Neural progenitor cell (in vitro differentiated cells): ENCODE measurements at regions not wholly inside any gene's neighbourhood (a gene's known extent, or its start where the extent isn't known, plus 50 kb on each side); places are given as distances from the start of the nearest gene placed in this dataset.

ENCODE experiments used
- DNase-seq: peaks from one replicate; pipeline ENCODE4 v3.0.0-alpha.2; 2016; ENCODE audit warnings: low spot score
- H2AFZ ChIP-seq: fragments of 200-600 bp; sonication (generic); replicated peaks from 2 replicates; pipeline ENCODE4 v1.6.1; 2016; ENCODE audit warnings: antibody characterized with exemption
- H3F3A ChIP-seq: fragments of 200-600 bp; sonication (generic); 2 replicates; pipeline ENCODE4 v1.6.1; 2016; ENCODE audit warnings: antibody characterized with exemption, low read depth
- H3K27ac ChIP-seq: fragments of 200-600 bp; sonication (generic); 2 replicates; pipeline ENCODE4 v1.5.1; 2016; ENCODE audit warnings: mild to moderate bottlenecking
- H3K27me3 ChIP-seq: fragments of 200-600 bp; sonication (generic); 2 replicates; pipeline ENCODE4 v1.6.1; 2016; ENCODE audit warnings: mild to moderate bottlenecking, moderate library complexity
- H3K36me3 ChIP-seq: fragments of 200-600 bp; sonication (generic); 2 replicates; pipeline ENCODE4 v1.5.1; 2016
- H3K4me1 ChIP-seq: fragments of 200-600 bp; sonication (generic); 2 replicates; pipeline ENCODE4 v1.6.1; 2016; ENCODE audit warnings: mixed run types
- H3K4me2 ChIP-seq: fragments of 200-600 bp; sonication (generic); 2 replicates; pipeline ENCODE4 v1.6.1; 2016
- H3K4me3 ChIP-seq: fragments of 200-600 bp; sonication (generic); 2 replicates; pipeline ENCODE4 v1.5.1; 2016
- H3K79me2 ChIP-seq: fragments of 200-600 bp; sonication (generic); 2 replicates; pipeline ENCODE4 v1.6.1; 2016; ENCODE audit warnings: low read depth
- H3K9ac ChIP-seq: fragments of 200-600 bp; sonication (generic); 2 replicates; pipeline ENCODE4 v1.6.1; 2016
- H3K9me3 ChIP-seq: fragments of 200-600 bp; sonication (generic); 2 replicates; pipeline ENCODE4 v1.5.1; 2016; ENCODE audit warnings: low read depth
- H4K20me1 ChIP-seq: fragments of 200-600 bp; sonication (generic); 2 replicates; pipeline ENCODE4 v1.6.1; 2016; ENCODE audit warnings: low read depth
- H3K27ac Mint-ChIP-seq: 3 replicates; pipeline ENCODE4 v1.8.0; 2021; ENCODE audit warnings: mixed read lengths
- H3K27me3 Mint-ChIP-seq: 2 replicates; pipeline ENCODE4 v1.8.0; 2022; ENCODE audit warnings: low read depth, mild to moderate bottlenecking, inconsistent platforms, moderate library complexity, mixed read lengths; ENCODE audit not compliant: insufficient read depth
- H3K36me3 Mint-ChIP-seq: 3 replicates; pipeline ENCODE4 v1.8.0; 2021; ENCODE audit warnings: mixed read lengths
- H3K4me1 Mint-ChIP-seq: 3 replicates; pipeline ENCODE4 v1.8.0; 2021; ENCODE audit warnings: mixed read lengths
- H3K4me3 Mint-ChIP-seq: 3 replicates; pipeline ENCODE4 v1.8.0; 2021; ENCODE audit warnings: mild to moderate bottlenecking, moderate library complexity, mixed read lengths
- H3K9me3 Mint-ChIP-seq: 3 replicates; pipeline ENCODE4 v1.8.0; 2020; ENCODE audit warnings: mixed read lengths
- EZH2 ChIP-seq: fragments of 200-600 bp; sonication (generic); IDR thresholded peaks from 2 replicates; pipeline ENCODE4 v1.6.1; 2017; ENCODE audit warnings: antibody characterized with exemption, mild to moderate bottlenecking, moderate library complexity
- EZH2phosphoT487 ChIP-seq: fragments of 200-600 bp; sonication (generic); IDR thresholded peaks from 2 replicates; pipeline ENCODE4 v1.6.1; 2017; ENCODE audit warnings: antibody characterized with exemption
- TF ChIP-seq, protein P1 (sequence below): fragments of 200-600 bp; sonication (generic); IDR thresholded peaks from 2 replicates; pipeline ENCODE4 v1.5.1; 2017; ENCODE audit warnings: antibody characterized with exemption, mild to moderate bottlenecking

DNA sequence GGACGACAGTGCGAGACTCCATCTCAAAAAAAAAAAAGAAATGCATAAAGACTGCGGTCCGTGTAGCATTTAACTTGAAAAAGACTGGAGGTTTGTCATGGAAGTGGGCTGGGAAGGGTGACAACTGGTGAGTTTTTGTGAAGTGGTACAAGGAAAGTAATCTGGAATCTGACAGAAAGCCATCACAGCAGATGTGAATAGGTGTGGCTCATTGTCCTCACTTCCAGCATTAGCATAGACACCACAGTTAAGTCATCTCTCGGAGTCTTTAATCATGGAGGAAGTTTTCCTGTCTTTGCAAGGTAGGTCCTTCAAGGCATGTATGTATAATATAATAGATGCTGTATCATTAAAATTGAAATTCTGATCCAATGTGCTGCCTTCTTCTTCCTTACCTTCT, 453.2 kb downstream of the TFAP2A start:
- no peak overlapping the region for H3K27ac Mint-ChIP-seq
- no peaks in the 10 kb centered on the region for H3K36me3 Mint-ChIP-seq
- no peaks in the 10 kb centered on the region for H3F3A ChIP-seq
- no peak overlapping the region for H3K9ac ChIP-seq
- no peak overlapping the region for H3K4me2 ChIP-seq
- no peaks in the 10 kb centered on the region for H3K27me3 ChIP-seq
- no peaks in the 10 kb centered on the region for H3K9me3 Mint-ChIP-seq
- TF ChIP-seq EZH2 = no peak
- no peak for TF ChIP-seq EZH2phosphoT487
- TF ChIP-seq, protein P1, sequence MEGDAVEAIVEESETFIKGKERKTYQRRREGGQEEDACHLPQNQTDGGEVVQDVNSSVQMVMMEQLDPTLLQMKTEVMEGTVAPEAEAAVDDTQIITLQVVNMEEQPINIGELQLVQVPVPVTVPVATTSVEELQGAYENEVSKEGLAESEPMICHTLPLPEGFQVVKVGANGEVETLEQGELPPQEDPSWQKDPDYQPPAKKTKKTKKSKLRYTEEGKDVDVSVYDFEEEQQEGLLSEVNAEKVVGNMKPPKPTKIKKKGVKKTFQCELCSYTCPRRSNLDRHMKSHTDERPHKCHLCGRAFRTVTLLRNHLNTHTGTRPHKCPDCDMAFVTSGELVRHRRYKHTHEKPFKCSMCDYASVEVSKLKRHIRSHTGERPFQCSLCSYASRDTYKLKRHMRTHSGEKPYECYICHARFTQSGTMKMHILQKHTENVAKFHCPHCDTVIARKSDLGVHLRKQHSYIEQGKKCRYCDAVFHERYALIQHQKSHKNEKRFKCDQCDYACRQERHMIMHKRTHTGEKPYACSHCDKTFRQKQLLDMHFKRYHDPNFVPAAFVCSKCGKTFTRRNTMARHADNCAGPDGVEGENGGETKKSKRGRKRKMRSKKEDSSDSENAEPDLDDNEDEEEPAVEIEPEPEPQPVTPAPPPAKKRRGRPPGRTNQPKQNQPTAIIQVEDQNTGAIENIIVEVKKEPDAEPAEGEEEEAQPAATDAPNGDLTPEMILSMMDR = no peak
- H3K4me3 Mint-ChIP-seq = no peak overlapping the region
- H3K27ac ChIP-seq = no peak overlapping the region
- no peaks in the 10 kb centered on the region for H3K79me2 ChIP-seq
- no peaks in the 10 kb centered on the region for H3K27me3 Mint-ChIP-seq
- no peaks in the 10 kb centered on the region for H3K9me3 ChIP-seq
- DNase-seq = no peak
- peaks cover 6% of the 10 kb centered on the region for H3K4me1 Mint-ChIP-seq
- H2AFZ ChIP-seq = no peak overlapping the region
- no peaks in the 10 kb centered on the region for H4K20me1 ChIP-seq
- no peaks in the 10 kb centered on the region for H3K36me3 ChIP-seq
- no peaks in the 10 kb centered on the region for H3K4me1 ChIP-seq
- H3K4me3 ChIP-seq = no peak overlapping the region

DNA sequence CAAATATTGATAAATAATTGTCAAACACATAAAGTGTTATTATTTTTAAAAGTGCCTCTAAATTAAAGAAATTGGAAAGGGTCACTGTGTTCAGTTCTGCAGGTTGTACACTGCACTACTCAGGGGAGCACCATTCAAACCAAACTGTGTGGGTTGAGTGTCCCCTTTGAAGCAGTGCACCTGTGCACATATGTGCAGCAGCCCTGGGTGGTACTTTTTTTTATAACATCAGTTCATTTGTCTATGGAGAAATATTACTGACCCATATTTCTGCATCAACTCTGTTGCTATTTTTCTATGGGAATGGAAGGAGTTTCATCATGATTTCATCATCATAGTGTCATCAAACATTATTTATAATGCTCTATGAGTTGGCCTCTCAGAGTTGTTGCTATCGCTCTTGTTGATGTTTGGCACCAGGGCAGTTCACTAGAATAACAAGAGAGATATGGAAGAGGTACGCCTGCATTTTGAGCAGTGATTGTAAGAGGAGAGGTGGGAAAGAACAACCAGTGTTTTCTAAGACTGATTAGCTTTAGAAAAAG, 457.6 kb downstream of the TFAP2A start:
- no peak overlapping the region for H3K4me3 Mint-ChIP-seq
- H3K4me2 ChIP-seq = no peak overlapping the region
- H3K4me3 ChIP-seq = no peak overlapping the region
- TF ChIP-seq, protein P1 = no peak
- TF ChIP-seq EZH2phosphoT487 (no peak), EZH2 (no peak)
- H3K4me1 Mint-ChIP-seq = peaks cover 6% of the 10 kb centered on the region
- H3K79me2 ChIP-seq = no peaks in the 10 kb centered on the region
- no peak for DNase-seq
- no peaks in the 10 kb centered on the region for H3F3A ChIP-seq
- H3K9ac ChIP-seq = no peak overlapping the region
- H3K27me3 Mint-ChIP-seq = no peaks in the 10 kb centered on the region
- no peak overlapping the region for H3K27ac Mint-ChIP-seq
- no peaks in the 10 kb centered on the region for H3K9me3 Mint-ChIP-seq
- no peaks in the 10 kb centered on the region for H3K4me1 ChIP-seq
- H3K9me3 ChIP-seq = no peaks in the 10 kb centered on the region
- H3K36me3 Mint-ChIP-seq = no peaks in the 10 kb centered on the region
- H4K20me1 ChIP-seq = no peaks in the 10 kb centered on the region
- no peak overlapping the region for H2AFZ ChIP-seq
- H3K27me3 ChIP-seq = no peaks in the 10 kb centered on the region
- H3K36me3 ChIP-seq = no peaks in the 10 kb centered on the region
- H3K27ac ChIP-seq = no peak overlapping the region

DNA sequence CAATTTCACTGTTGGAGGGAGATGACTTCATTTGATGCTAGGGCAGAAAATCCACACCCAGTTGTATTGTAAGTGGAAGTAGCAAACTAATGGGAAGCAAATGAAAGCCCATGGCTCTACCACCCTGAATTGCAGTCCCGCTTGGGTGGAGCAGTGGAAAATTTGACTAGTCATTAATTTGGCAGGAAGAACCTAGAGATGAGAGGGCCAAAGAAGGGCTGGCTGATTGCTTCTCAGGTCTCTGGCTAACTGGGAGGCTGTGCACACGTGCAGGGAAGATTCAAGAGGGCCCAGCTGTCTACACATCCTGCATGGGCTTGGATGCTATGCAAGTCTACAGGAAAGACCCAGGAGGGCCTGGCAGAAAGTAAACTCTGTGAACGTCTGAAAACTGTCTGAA, 466.2 kb downstream of the TFAP2A start:
- H3K27me3 ChIP-seq = no peaks in the 10 kb centered on the region
- no peaks in the 10 kb centered on the region for H3K36me3 ChIP-seq
- DNase-seq = no peak
- H3K9ac ChIP-seq = no peak overlapping the region
- H3K27ac ChIP-seq = no peak overlapping the region
- no peaks in the 10 kb centered on the region for H3F3A ChIP-seq
- Mint-ChIP-seq H3K9me3 (no peaks in the 10 kb centered on the region), H3K36me3 (no peaks in the 10 kb centered on the region), H3K4me3 (no peak overlapping the region), H3K27ac (no peak overlapping the region), H3K4me1 (no peaks in the 10 kb centered on the region), H3K27me3 (no peaks in the 10 kb centered on the region)
- no peak overlapping the region for H3K4me2 ChIP-seq
- H4K20me1 ChIP-seq = no peaks in the 10 kb centered on the region
- no peaks in the 10 kb centered on the region for H3K9me3 ChIP-seq
- H3K4me1 ChIP-seq = no peaks in the 10 kb centered on the region
- H2AFZ ChIP-seq = no peak overlapping the region
- no peak overlapping the region for H3K4me3 ChIP-seq
- TF ChIP-seq EZH2phosphoT487 = no peak
- no peak for TF ChIP-seq EZH2
- TF ChIP-seq, protein P1 = no peak
- H3K79me2 ChIP-seq = no peaks in the 10 kb centered on the region
